Panc1 (cell line): ENCODE measurements at regions not wholly inside any gene's neighbourhood (a gene's known extent, or its start where the extent isn't known, plus 50 kb on each side); places are given as distances from the start of the nearest gene placed in this dataset.

Experiments used
- POLR2AphosphoS5 ChIP-seq: IDR thresholded peaks from 2 replicates; pipeline ENCODE4 v1.6.1; 2012; ENCODE audit warnings: mild to moderate bottlenecking, low read depth, low read length, moderate library complexity
- TF ChIP-seq, protein P1 (sequence below): fragments of 450-650 bp; IDR thresholded peaks from 2 replicates; pipeline ENCODE4 v1.5.1; 2017; ENCODE audit warnings: mild to moderate bottlenecking

- TF ChIP-seq, protein P1, sequence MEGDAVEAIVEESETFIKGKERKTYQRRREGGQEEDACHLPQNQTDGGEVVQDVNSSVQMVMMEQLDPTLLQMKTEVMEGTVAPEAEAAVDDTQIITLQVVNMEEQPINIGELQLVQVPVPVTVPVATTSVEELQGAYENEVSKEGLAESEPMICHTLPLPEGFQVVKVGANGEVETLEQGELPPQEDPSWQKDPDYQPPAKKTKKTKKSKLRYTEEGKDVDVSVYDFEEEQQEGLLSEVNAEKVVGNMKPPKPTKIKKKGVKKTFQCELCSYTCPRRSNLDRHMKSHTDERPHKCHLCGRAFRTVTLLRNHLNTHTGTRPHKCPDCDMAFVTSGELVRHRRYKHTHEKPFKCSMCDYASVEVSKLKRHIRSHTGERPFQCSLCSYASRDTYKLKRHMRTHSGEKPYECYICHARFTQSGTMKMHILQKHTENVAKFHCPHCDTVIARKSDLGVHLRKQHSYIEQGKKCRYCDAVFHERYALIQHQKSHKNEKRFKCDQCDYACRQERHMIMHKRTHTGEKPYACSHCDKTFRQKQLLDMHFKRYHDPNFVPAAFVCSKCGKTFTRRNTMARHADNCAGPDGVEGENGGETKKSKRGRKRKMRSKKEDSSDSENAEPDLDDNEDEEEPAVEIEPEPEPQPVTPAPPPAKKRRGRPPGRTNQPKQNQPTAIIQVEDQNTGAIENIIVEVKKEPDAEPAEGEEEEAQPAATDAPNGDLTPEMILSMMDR, result no peak
- no peak for TF ChIP-seq POLR2AphosphoS5
Measured at GRCh38 chr6:28782113-28782673, 141.6 kb downstream of the TRIM27 start.
